Activated naive CD4-positive, alpha-beta T cell treated with anti-CD3 and anti-CD28 coated beads for 36 hours (primary cell): ENCODE measurements at regions not wholly inside any gene's neighbourhood (a gene's known extent, or its start where the extent isn't known, plus 50 kb on each side); places are given as distances from the start of the nearest gene placed in this dataset.

Experiments used
- CTCF ChIA-PET: fragments of 350-600 bp; sonication (Branson Sonifier 250); formaldehyde crosslinking; loops from one replicate; lab custom pipeline; 2021; ENCODE audit warnings: antibody characterized with exemption; lab: Charles Lee
- DNase-seq: peaks from one replicate; pipeline ENCODE4 v3.0.0-alpha.2; 2020
- H3K27ac Mint-ChIP-seq: one replicate; pipeline ENCODE4 v1.8.0; 2021; ENCODE audit warnings: mild to moderate bottlenecking, mixed read lengths
- H3K27me3 Mint-ChIP-seq: one replicate; pipeline ENCODE4 v1.8.0; 2021; ENCODE audit warnings: low read depth, mixed read lengths
- H3K36me3 Mint-ChIP-seq: one replicate; pipeline ENCODE4 v1.8.0; 2021; ENCODE audit warnings: low read depth, mixed read lengths
- H3K4me1 Mint-ChIP-seq: one replicate; pipeline ENCODE4 v1.8.0; 2021; ENCODE audit warnings: low read depth, mixed read lengths
- H3K4me3 Mint-ChIP-seq: one replicate; pipeline ENCODE4 v1.8.0; 2021; ENCODE audit warnings: mild to moderate bottlenecking, moderate library complexity, mixed read lengths
- H3K9me3 Mint-ChIP-seq: one replicate; pipeline ENCODE4 v1.8.0; 2021; ENCODE audit warnings: mixed read lengths
- intact Hi-C: fragments of 100-400 bp; cut with micrococcal nuclease; formaldehyde crosslinking; loops from one replicate; pipeline ENCODE4 v1.15.1; 2023

DNA sequence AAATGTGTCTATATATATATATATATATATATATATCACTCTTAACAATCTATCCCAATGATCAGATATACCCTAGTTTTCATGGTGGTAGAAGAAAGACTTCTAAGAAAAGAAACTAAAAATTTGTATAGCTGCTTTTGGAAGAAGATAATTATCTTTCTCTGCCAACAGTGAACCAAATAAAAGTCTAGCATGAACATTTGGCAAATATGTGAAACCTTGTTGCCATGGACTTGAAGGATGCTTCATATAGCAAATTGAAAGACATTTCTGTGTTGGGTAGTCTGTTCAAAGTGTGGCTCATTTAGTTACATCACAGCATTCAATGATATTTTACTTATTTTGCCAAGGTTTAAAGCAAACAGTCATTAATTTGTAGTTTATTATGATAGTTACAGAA lies 219.9 kb upstream of the NECTIN3 start:
- H3K27ac Mint-ChIP-seq: no peak overlapping the region
- peaks cover 6% of the 10 kb centered on the region for H3K27me3 Mint-ChIP-seq
- no peaks in the 10 kb centered on the region for H3K4me1 Mint-ChIP-seq
- no peaks in the 10 kb centered on the region for H3K36me3 Mint-ChIP-seq
- H3K4me3 Mint-ChIP-seq: no peak overlapping the region
- CTCF ChIA-PET: no interaction called here
- intact Hi-C loops: no loop called here
- no peaks in the 10 kb centered on the region for H3K9me3 Mint-ChIP-seq
- DNase-seq: no peak

DNA sequence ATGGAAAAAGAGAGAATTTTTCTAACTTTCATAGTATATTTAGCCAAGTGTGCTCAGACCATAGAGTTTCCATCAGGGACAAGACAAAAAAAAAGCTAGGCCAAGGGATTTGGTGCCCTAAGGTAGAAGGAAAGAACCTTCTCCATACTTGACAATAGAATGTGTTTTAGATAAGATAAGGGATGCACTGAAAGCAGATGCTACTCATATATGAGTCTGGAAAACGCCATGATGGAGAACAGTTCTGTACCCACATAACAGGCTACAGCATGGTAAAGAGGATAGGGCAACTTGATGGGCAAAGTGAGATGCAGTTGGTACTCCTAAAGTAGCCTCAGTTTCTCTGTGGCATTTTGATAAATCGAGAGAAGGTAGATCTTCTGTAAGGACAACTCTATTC lies 216.4 kb upstream of the NECTIN3 start:
- no peak for DNase-seq
- Mint-ChIP-seq H3K27me3 (peaks cover 2% of the 10 kb centered on the region), H3K4me3 (no peak overlapping the region), H3K36me3 (no peaks in the 10 kb centered on the region), H3K27ac (no peak overlapping the region), H3K9me3 (no peaks in the 10 kb centered on the region), H3K4me1 (no peaks in the 10 kb centered on the region)
- intact Hi-C loops: no loop called here
- CTCF ChIA-PET: no interaction called here

DNA sequence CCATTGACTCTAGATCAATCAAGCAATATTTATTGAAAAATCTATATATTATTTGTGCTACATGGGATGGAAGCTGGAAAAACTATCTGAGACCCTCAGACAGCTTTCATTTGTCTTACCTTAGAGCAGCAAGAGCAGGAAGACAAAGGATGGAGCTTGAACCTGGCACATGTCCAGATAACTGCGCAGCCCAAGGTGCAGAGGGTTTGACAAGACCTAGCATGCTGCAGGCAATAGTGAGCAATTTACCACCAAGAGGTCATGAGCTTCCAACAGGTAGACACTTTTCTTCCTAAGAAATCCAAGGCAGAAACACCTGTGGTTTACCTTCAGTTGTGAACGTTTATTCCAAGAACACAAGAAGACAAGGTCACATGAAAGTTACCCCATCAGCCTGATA lies 214.7 kb upstream of the NECTIN3 start:
- H3K4me1 Mint-ChIP-seq: no peaks in the 10 kb centered on the region
- CTCF ChIA-PET: no interaction called here
- H3K9me3 Mint-ChIP-seq: no peaks in the 10 kb centered on the region
- intact Hi-C loops: no loop called here
- H3K4me3 Mint-ChIP-seq: no peak overlapping the region
- no peak overlapping the region for H3K27ac Mint-ChIP-seq
- H3K27me3 Mint-ChIP-seq: peaks cover 2% of the 10 kb centered on the region
- no peak for DNase-seq
- H3K36me3 Mint-ChIP-seq: no peaks in the 10 kb centered on the region

DNA sequence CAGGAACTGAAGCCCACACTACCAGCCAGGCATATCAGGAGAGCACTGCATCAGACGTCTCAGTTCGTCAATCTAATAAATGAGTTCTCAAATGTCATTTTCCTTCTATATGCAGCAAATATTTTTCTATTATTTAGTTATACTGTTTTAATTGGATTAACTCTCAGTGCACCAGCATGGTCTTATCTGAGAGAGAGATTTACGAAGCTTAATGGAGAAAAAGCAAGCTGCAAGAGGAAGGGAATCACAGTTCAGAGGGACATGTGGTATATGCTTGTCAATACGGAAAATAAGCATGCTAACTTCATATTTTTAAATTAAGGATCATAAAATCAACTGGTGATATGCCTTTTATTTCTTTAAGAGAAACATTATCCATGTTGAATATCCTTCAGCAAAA lies 213.1 kb upstream of the NECTIN3 start:
- Mint-ChIP-seq H3K27ac (no peak overlapping the region), H3K4me1 (no peaks in the 10 kb centered on the region), H3K27me3 (peaks cover 2% of the 10 kb centered on the region), H3K36me3 (no peaks in the 10 kb centered on the region), H3K4me3 (no peak overlapping the region), H3K9me3 (no peaks in the 10 kb centered on the region)
- intact Hi-C loops: no loop called here
- no peak for DNase-seq
- CTCF ChIA-PET: no interaction called here

GRCh38 chr3:110859336-110859735 lies 212.3 kb upstream of the NECTIN3 start:
- CTCF ChIA-PET: no interaction called here
- H3K9me3 Mint-ChIP-seq: no peaks in the 10 kb centered on the region

GRCh38 chr3:110859993-110860392 lies 211.6 kb upstream of the NECTIN3 start:
- H3K9me3 Mint-ChIP-seq: no peaks in the 10 kb centered on the region
- CTCF ChIA-PET: no interaction called here
- intact Hi-C loops: no loop called here

More at GRCh38 chr3:110859336-110859735, 212.3 kb upstream of the NECTIN3 start:
- DNase-seq: no peak
- Mint-ChIP-seq H3K4me1 (no peaks in the 10 kb centered on the region), H3K4me3 (no peak overlapping the region), H3K36me3 (no peaks in the 10 kb centered on the region), H3K27ac (no peak overlapping the region), H3K27me3 (peaks cover 2% of the 10 kb centered on the region)
- intact Hi-C loops: no loop called here

DNA sequence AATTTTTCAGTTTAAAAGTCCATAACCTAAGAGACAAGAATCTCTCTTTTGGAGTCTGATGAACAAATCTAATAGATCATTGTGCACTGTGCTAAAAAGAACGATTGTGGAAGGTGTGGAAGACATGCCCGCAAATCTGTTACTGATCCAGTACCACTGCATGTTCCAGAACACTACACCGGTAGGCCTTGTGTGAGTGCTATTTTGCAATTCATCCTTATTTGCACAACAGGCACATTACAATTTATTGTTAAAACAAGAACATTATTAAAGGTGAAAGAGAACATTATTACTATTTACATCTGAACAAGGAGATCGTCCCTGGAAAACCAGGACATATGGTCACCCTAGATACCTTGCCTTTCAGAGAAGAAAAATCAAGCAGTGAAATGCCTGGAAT lies 205.7 kb upstream of the NECTIN3 start:
- CTCF ChIA-PET: no interaction called here
- Mint-ChIP-seq H3K4me1 (no peaks in the 10 kb centered on the region), H3K27me3 (peaks cover 8% of the 10 kb centered on the region), H3K36me3 (no peaks in the 10 kb centered on the region), H3K4me3 (no peak overlapping the region), H3K27ac (no peak overlapping the region), H3K9me3 (no peaks in the 10 kb centered on the region)
- DNase-seq: no peak
- intact Hi-C loops: no loop called here

More at GRCh38 chr3:110859993-110860392, 211.6 kb upstream of the NECTIN3 start:
- Mint-ChIP-seq H3K36me3 (no peaks in the 10 kb centered on the region), H3K4me3 (no peak overlapping the region), H3K4me1 (no peaks in the 10 kb centered on the region), H3K27ac (no peak overlapping the region), H3K27me3 (peaks cover 2% of the 10 kb centered on the region)
- no peak for DNase-seq

DNA sequence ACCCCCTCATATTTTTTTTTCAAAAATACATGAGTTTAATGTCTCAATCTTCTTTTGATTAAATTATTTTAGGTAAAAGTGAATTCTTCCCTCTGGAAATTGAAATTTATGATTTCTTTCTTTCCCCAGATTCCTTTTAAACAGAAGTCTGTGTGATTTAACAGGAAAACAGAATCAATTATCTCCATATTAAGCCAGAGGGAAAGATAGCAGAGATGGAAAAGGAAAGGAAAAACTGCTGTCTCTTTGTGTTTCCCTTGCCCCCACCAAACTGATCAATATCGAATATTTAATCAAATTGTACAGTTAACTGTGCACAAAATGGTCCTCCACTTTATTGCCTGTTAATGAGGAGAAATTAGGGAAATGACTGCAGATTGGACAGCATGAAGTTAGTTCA lies 203.5 kb upstream of the NECTIN3 start:
- Mint-ChIP-seq H3K4me3 (no peak overlapping the region), H3K9me3 (no peaks in the 10 kb centered on the region), H3K4me1 (no peaks in the 10 kb centered on the region), H3K27ac (no peak overlapping the region), H3K27me3 (peaks cover 6% of the 10 kb centered on the region), H3K36me3 (no peaks in the 10 kb centered on the region)
- intact Hi-C loops: no loop called here
- DNase-seq: no peak
- CTCF ChIA-PET: interaction anchor here (0.6 kb wide), 1 partner anchor 82 kb away, joined by 3 read pairs; no protein-coding TSS in a partner anchor

DNA sequence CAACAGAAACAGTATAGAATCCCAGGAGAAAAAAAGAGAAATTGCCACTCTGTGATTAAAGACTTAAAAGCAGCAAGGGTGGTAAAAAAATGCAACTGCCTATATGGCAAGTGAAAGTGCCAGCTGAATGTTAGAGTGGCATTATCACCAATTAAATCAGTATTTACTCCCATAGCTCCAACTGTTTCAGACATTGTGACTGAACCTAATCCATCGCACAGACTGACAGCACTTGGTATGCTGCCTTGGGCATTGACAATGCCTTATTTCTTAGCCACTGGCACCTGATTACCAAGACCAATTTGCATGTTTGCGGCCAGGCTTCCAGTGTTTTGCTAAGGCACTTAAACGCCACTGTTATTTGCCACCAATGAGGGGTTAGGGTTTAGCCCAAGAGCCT lies 201.9 kb upstream of the NECTIN3 start:
- CTCF ChIA-PET: no interaction called here
- Mint-ChIP-seq H3K9me3 (peaks cover 7% of the 10 kb centered on the region), H3K27ac (no peak overlapping the region), H3K36me3 (no peaks in the 10 kb centered on the region), H3K4me1 (no peaks in the 10 kb centered on the region), H3K4me3 (no peak overlapping the region), H3K27me3 (peaks cover 6% of the 10 kb centered on the region)
- no peak for DNase-seq
- intact Hi-C loops: no loop called here

DNA sequence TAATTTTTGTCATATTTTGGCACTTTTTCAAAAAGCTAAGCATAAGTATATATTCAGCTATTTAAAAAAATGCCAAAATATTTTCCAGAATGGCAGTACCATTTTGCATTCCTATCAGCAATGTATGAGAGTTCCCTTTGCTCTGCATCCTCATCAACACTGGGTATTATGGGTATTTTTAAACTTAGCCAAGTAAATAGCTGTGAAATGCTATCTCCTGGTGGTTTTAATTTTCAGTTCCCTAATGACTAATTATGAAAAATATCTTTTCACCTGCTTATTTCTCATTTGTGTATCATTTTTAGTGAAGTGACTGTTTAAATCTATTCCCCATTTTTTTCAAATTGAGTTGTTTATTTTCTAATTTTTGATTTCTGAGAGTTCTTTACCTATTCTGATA lies 199.7 kb upstream of the NECTIN3 start:
- Mint-ChIP-seq H3K36me3 (no peaks in the 10 kb centered on the region), H3K27me3 (peaks cover 5% of the 10 kb centered on the region), H3K27ac (no peak overlapping the region), H3K4me1 (no peaks in the 10 kb centered on the region), H3K9me3 (peaks cover 7% of the 10 kb centered on the region), H3K4me3 (no peak overlapping the region)
- no peak for DNase-seq
- CTCF ChIA-PET: no interaction called here
- intact Hi-C loops: no loop called here

- DNase-seq: no peak
- no peak overlapping the region for H3K4me3 Mint-ChIP-seq
- intact Hi-C loops: no loop called here
- CTCF ChIA-PET: interaction anchor here (0.6 to 1.3 kb wide), 2 partner anchors 9 to 861 kb away, joined by 3 to 5 read pairs; no protein-coding TSS in a partner anchor
- no peak overlapping the region for H3K27ac Mint-ChIP-seq
- H3K4me1 Mint-ChIP-seq: no peaks in the 10 kb centered on the region
- H3K27me3 Mint-ChIP-seq: peaks cover 6% of the 10 kb centered on the region
- H3K36me3 Mint-ChIP-seq: no peaks in the 10 kb centered on the region
- H3K9me3 Mint-ChIP-seq: peaks cover 7% of the 10 kb centered on the region
These were observed 192.9 kb upstream of the NECTIN3 start for GRCh38 chr3:110878692-110879091.

GRCh38 chr3:110881069-110881468 lies 190.5 kb upstream of the NECTIN3 start:
- CTCF ChIA-PET: interaction anchor here (1.4 kb wide), 1 partner anchor 76 kb away, joined by 5 read pairs; no protein-coding TSS in a partner anchor
- no peak overlapping the region for H3K27ac Mint-ChIP-seq
- H3K4me3 Mint-ChIP-seq: no peak overlapping the region
- peaks cover 6% of the 10 kb centered on the region for H3K27me3 Mint-ChIP-seq
- intact Hi-C loops: no loop called here
- H3K9me3 Mint-ChIP-seq: no peaks in the 10 kb centered on the region
- peak; percentile 18 for DNase-seq
- no peaks in the 10 kb centered on the region for H3K36me3 Mint-ChIP-seq
- H3K4me1 Mint-ChIP-seq: no peaks in the 10 kb centered on the region

- no peaks in the 10 kb centered on the region for H3K36me3 Mint-ChIP-seq
- H3K4me3 Mint-ChIP-seq: no peak overlapping the region
- CTCF ChIA-PET: no interaction called here
- intact Hi-C loops: no loop called here
- no peak for DNase-seq
- no peaks in the 10 kb centered on the region for H3K9me3 Mint-ChIP-seq
- H3K27ac Mint-ChIP-seq: no peak overlapping the region
- H3K27me3 Mint-ChIP-seq: peaks cover 2% of the 10 kb centered on the region
- no peaks in the 10 kb centered on the region for H3K4me1 Mint-ChIP-seq
These were observed 185.3 kb upstream of the NECTIN3 start for GRCh38 chr3:110886222-110886893.
